Mucosa of descending colon (tissue), 3 donors: ENCODE measurements at regions not wholly inside any gene's neighbourhood (a gene's known extent, or its start where the extent isn't known, plus 50 kb on each side); places are given as distances from the start of the nearest gene placed in this dataset.

Experiments used
- ATAC-seq: fragments of 200-7000 bp; cut with Tn5 transposase; one replicate; pipeline ENCODE4 v1.9.1; 2020; ENCODE audit warnings: mild to moderate bottlenecking, moderate library complexity
- DNase-seq, 3 donors: peaks; one replicate each; pipeline ENCODE4 v3.0.0-alpha.2; 2020
- H3K36me3 ChIP-seq: fragments of 200-600 bp; one replicate; pipeline ENCODE4 v1.8.0; 2021; ENCODE audit warnings: low read depth, mild to moderate bottlenecking
- H3K4me1 ChIP-seq: fragments of 200-600 bp; one replicate; pipeline ENCODE4 v1.8.0; 2021; ENCODE audit warnings: low read depth, mild to moderate bottlenecking
- H3K4me3 ChIP-seq: fragments of 200-600 bp; one replicate; pipeline ENCODE4 v1.8.0; 2021; ENCODE audit warnings: mild to moderate bottlenecking
- H3K9me3 ChIP-seq: fragments of 200-600 bp; one replicate; pipeline ENCODE4 v1.8.0; 2021; ENCODE audit warnings: mild to moderate bottlenecking
- intact Hi-C, 2 donors: fragments of 100-400 bp; cut with DNase I in 1 of 2; cut with micrococcal nuclease in 1 of 2; formaldehyde crosslinking; loops; one replicate each; pipeline versions ENCODE4 v1.11.0 to v1.11.1; 2022; cut with DNase I, micrococcal nuclease
- TF ChIP-seq, protein P1 (sequence below): fragments of 200-600 bp; IDR thresholded peaks from one replicate; pipeline ENCODE4 v1.8.0; 2022; ENCODE audit warnings: antibody characterized with exemption, mild to moderate bottlenecking
- donor health status: DM: no; HTN: no; CAD: no; lungs with moderate emphysema.
- donor health status: DM: no; HTN: no; CAD: no.
- donor health status: DM: no; HTN: yes; CAD: no.

DNA sequence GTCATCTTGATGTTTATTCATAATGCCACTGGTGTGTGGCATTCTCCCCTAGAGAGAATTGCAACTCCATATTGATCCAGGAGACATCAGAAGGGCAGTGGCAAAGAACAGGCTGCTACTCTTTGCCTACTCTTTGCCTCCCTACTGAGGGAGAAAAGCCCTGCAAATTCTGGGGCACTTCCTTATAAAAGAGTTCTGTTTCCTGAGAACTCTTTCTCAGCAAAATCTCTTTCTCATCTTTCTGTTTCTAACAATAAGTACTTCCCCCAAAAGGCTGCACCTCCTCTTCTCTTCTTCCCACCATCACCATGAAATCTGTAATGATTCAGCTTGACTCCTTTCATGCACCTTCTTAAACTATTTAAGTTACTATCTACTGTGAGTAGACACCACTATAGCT lies 270.3 kb downstream of the MREG start:
- Histone ChIP-seq H3K4me3 (no peak overlapping the region), H3K9me3 (no peaks in the 10 kb centered on the region), H3K36me3 (no peaks in the 10 kb centered on the region), H3K4me1 (no peaks in the 10 kb centered on the region)
- ATAC-seq (no peak), DNase-seq (no peak)
- TF ChIP-seq, protein P1, sequence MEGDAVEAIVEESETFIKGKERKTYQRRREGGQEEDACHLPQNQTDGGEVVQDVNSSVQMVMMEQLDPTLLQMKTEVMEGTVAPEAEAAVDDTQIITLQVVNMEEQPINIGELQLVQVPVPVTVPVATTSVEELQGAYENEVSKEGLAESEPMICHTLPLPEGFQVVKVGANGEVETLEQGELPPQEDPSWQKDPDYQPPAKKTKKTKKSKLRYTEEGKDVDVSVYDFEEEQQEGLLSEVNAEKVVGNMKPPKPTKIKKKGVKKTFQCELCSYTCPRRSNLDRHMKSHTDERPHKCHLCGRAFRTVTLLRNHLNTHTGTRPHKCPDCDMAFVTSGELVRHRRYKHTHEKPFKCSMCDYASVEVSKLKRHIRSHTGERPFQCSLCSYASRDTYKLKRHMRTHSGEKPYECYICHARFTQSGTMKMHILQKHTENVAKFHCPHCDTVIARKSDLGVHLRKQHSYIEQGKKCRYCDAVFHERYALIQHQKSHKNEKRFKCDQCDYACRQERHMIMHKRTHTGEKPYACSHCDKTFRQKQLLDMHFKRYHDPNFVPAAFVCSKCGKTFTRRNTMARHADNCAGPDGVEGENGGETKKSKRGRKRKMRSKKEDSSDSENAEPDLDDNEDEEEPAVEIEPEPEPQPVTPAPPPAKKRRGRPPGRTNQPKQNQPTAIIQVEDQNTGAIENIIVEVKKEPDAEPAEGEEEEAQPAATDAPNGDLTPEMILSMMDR: no peak
- intact Hi-C loops: no loop called here

DNA sequence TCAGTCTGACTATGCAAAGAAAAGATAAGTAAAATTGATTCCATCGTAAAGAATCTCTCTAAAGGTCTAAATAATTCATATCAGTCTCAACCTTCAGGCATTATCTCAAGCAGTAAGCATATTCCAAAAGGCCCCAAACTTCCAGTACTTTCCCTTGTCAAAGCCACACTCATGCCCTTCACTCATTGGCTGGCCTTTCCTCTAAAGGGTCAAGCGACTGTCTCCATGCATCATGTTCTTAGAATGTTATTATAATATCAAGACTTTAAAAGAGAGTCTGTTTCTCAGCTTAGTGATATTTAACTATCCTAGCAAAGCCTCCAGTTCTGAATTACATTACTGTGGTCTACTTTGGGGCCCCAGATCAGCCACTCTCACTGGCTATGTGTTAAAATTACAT lies 271.3 kb downstream of the MREG start:
- DNase-seq (no peak), ATAC-seq (no peak)
- TF ChIP-seq, protein P1: no peak
- intact Hi-C loops: no loop called here
- Histone ChIP-seq H3K9me3 (no peaks in the 10 kb centered on the region), H3K36me3 (no peaks in the 10 kb centered on the region), H3K4me1 (no peaks in the 10 kb centered on the region), H3K4me3 (no peak overlapping the region)

GRCh38 chr2:215740071-215740470 lies 273.3 kb downstream of the MREG start:
- no peaks in the 10 kb centered on the region for H3K36me3 ChIP-seq
- H3K4me1 ChIP-seq: no peaks in the 10 kb centered on the region
- ATAC-seq (no peak), DNase-seq (no peak)
- H3K4me3 ChIP-seq: no peak overlapping the region
- H3K9me3 ChIP-seq: no peaks in the 10 kb centered on the region
- intact Hi-C loops: no loop called here
- TF ChIP-seq, protein P1: no peak

DNA sequence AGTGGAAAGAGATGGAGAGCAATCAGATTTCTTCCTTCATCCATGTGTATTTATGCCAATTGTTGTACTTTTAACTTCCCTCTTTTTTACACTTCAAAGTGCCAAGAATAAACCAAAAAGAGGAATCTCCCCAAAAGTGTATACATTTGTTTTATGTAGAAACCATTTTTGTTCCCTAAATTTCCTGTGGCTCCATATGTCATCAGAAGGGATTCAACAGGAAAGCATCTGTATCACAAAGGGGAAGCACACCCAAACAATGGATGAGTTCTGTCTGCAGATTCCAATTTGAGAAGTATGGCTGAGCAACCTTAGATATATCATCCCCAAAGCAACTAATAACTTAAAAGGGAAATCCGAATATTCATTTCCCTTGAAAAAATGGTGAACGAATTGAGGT lies 275.0 kb downstream of the MREG start:
- no peak for ATAC-seq
- TF ChIP-seq, protein P1: no peak
- intact Hi-C loops: no loop called here
- DNase-seq: no peak
- H3K4me1 ChIP-seq: no peaks in the 10 kb centered on the region
- H3K9me3 ChIP-seq: no peaks in the 10 kb centered on the region
- H3K4me3 ChIP-seq: no peak overlapping the region
- no peaks in the 10 kb centered on the region for H3K36me3 ChIP-seq

- no peak for ATAC-seq
- DNase-seq: no peak
- intact Hi-C loops: no loop called here
- H3K4me3 ChIP-seq: no peak overlapping the region
- no peaks in the 10 kb centered on the region for H3K9me3 ChIP-seq
- TF ChIP-seq, protein P1: no peak
- H3K36me3 ChIP-seq: no peaks in the 10 kb centered on the region
- no peaks in the 10 kb centered on the region for H3K4me1 ChIP-seq
Observed at GRCh38 chr2:215737477-215737876, 275.9 kb downstream of the MREG start.

DNA sequence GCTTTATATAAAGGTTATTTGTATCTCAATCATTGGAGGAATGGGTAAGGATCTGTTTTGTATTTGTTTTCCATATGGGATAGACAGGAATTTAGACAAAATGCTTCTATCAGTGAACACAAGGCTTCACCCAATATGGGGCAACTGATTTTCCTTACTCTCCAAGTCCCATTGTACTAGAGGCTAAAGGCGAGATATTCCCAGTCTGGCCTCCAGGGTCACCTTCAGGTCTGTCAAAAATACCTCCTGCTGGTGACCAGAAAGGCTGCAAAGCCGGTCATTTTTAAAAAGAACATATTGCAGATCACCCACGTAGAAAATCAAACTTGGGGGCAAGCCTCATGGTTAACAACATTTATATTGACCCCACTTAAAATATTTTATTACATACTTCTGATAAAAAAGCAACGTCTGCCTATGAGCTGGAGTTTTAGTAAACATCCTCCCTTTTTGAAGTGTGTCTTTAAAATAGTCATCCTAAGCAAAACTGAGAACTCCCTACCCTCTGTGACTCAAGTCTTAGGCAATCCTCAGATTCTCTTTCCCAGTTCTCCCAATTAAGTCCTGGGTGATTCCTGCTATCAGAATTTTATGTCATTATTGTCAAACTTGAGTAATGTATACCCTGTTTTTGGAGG lies 276.6 kb downstream of the MREG start:
- intact Hi-C loops: no loop called here
- TF ChIP-seq, protein P1: no peak
- Histone ChIP-seq H3K4me1 (no peaks in the 10 kb centered on the region), H3K36me3 (no peaks in the 10 kb centered on the region), H3K4me3 (no peak overlapping the region), H3K9me3 (no peaks in the 10 kb centered on the region)
- ATAC-seq (no peak), DNase-seq (no peak)
